Head of caudate nucleus (tissue), 42 donors: ENCODE measurements at regions not wholly inside any gene's neighbourhood (a gene's known extent, or its start where the extent isn't known, plus 50 kb on each side); places are given as distances from the start of the nearest gene placed in this dataset.

Experiments used
- DNase-seq, 42 donors: peaks; one replicate each; pipeline versions ENCODE4 v3.0.0 to v3.0.0-alpha.2; 2020 to 2021; ENCODE audit warnings: mixed read lengths in 7 of 42
- intact Hi-C: fragments of 100-400 bp; cut with DNase I; formaldehyde crosslinking; loops from one replicate; pipeline ENCODE4 v1.15.0; 2022

GRCh38 chr6:165760803-165761185 is 97.8 kb upstream of the PDE10A start:
- DNase-seq = no peak
- intact Hi-C loops = no loop called here

GRCh38 chr6:165760126-165760802 is 97.2 kb upstream of the PDE10A start:
- DNase-seq = no peak
- intact Hi-C loops = no loop called here

- intact Hi-C loops = no loop called here
- DNase-seq = no peak
Observed at GRCh38 chr6:165758441-165758840, 95.4 kb upstream of the PDE10A start.

- DNase-seq = peak in 1 of 42 donors; percentile 13
- intact Hi-C loops = no loop called here
Observed at GRCh38 chr6:165755583-165755982, 92.5 kb upstream of the PDE10A start.

GRCh38 chr6:165753506-165753905 is 90.5 kb upstream of the PDE10A start:
- DNase-seq = no peak
- intact Hi-C loops = no loop called here

- DNase-seq = no peak
- intact Hi-C loops = no loop called here
Observed at GRCh38 chr6:165752451-165752850, 89.4 kb upstream of the PDE10A start.

GRCh38 chr6:165751486-165751885 is 88.4 kb upstream of the PDE10A start:
- intact Hi-C loops = no loop called here

GRCh38 chr6:165749163-165749562 is 86.1 kb upstream of the PDE10A start:
- intact Hi-C loops = no loop called here
- DNase-seq = no peak

More at GRCh38 chr6:165751486-165751885, 88.4 kb upstream of the PDE10A start:
- no peak for DNase-seq

GRCh38 chr6:165748390-165748789 is 85.3 kb upstream of the PDE10A start:
- intact Hi-C loops = no loop called here
- no peak for DNase-seq

- DNase-seq = no peak
- intact Hi-C loops = no loop called here
Observed at GRCh38 chr6:165747963-165748362, 84.9 kb upstream of the PDE10A start.

- DNase-seq = peak in 18 of 42 donors; percentile 4 to 62 (median 29)
- intact Hi-C loops = no loop called here
Observed at GRCh38 chr6:165746331-165746730, 83.3 kb upstream of the PDE10A start.

- intact Hi-C loops = no loop called here
- no peak for DNase-seq
Observed at GRCh38 chr6:165745492-165745891, 82.5 kb upstream of the PDE10A start.

GRCh38 chr6:165744555-165745228 is 81.7 kb upstream of the PDE10A start:
- DNase-seq = no peak
- intact Hi-C loops = no loop called here

GRCh38 chr6:165743366-165743898 is 80.4 kb upstream of the PDE10A start:
- intact Hi-C loops = no loop called here
- no peak for DNase-seq

- peak in 9 of 42 donors; percentile 27 to 60 (median 39) for DNase-seq
- intact Hi-C loops = no loop called here
Observed at GRCh38 chr6:165742047-165742446, 79.0 kb upstream of the PDE10A start.

- intact Hi-C loops = no loop called here
- DNase-seq = no peak
Observed at GRCh38 chr6:165737396-165737795, 74.4 kb upstream of the PDE10A start.

- intact Hi-C loops = no loop called here
- no peak for DNase-seq
Observed at GRCh38 chr6:165735065-165735464, 72.0 kb upstream of the PDE10A start.

- intact Hi-C loops = no loop called here
- no peak for DNase-seq
Observed at GRCh38 chr6:165733489-165733791, 70.4 kb upstream of the PDE10A start.

GRCh38 chr6:165732696-165733488 is 69.9 kb upstream of the PDE10A start:
- no peak for DNase-seq

GRCh38 chr6:165729307-165729936 is 66.4 kb upstream of the PDE10A start:
- intact Hi-C loops = no loop called here
- DNase-seq = peak in 15 of 42 donors; percentile 24 to 76 (median 44)

More at GRCh38 chr6:165732696-165733488, 69.9 kb upstream of the PDE10A start:
- intact Hi-C loops = no loop called here
